Kidney epithelial cell (primary cell): ENCODE measurements at regions not wholly inside any gene's neighbourhood (a gene's known extent, or its start where the extent isn't known, plus 50 kb on each side); places are given as distances from the start of the nearest gene placed in this dataset.
"Not testable (repeated sequence)": the region's sequence is repeated elsewhere in the genome, so short reads cannot be mapped to it uniquely, and the experiment has no call there.

ENCODE experiments used
- DNase-seq: peaks from one replicate; pipeline ENCODE4 v3.0.0-alpha.2; 2010; ENCODE audit warnings: low read depth
- H3K27me3 ChIP-seq: 2 replicates; pipeline ENCODE4 v1.6.0; 2011; ENCODE audit warnings: low read length; ENCODE audit not compliant: control insufficient read depth, insufficient read depth
- H3K36me3 ChIP-seq: 2 replicates; pipeline ENCODE4 v1.5.1; 2011; ENCODE audit warnings: low read length; ENCODE audit not compliant: control insufficient read depth, insufficient read depth
- H3K4me3 ChIP-seq: 2 replicates; pipeline ENCODE4 v1.5.1; 2011; ENCODE audit warnings: low read depth, mild to moderate bottlenecking, control low read depth, low read length
- TF ChIP-seq, protein P1 (sequence below): IDR thresholded peaks from 2 replicates; pipeline ENCODE4 v1.5.1; 2011; ENCODE audit warnings: mild to moderate bottlenecking, moderate library complexity, low read length, control low read depth, inconsistent platforms; ENCODE audit not compliant: insufficient read depth, poor library complexity, severe bottlenecking

- TF ChIP-seq, protein P1, sequence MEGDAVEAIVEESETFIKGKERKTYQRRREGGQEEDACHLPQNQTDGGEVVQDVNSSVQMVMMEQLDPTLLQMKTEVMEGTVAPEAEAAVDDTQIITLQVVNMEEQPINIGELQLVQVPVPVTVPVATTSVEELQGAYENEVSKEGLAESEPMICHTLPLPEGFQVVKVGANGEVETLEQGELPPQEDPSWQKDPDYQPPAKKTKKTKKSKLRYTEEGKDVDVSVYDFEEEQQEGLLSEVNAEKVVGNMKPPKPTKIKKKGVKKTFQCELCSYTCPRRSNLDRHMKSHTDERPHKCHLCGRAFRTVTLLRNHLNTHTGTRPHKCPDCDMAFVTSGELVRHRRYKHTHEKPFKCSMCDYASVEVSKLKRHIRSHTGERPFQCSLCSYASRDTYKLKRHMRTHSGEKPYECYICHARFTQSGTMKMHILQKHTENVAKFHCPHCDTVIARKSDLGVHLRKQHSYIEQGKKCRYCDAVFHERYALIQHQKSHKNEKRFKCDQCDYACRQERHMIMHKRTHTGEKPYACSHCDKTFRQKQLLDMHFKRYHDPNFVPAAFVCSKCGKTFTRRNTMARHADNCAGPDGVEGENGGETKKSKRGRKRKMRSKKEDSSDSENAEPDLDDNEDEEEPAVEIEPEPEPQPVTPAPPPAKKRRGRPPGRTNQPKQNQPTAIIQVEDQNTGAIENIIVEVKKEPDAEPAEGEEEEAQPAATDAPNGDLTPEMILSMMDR, result no peak
- no peaks in the 10 kb centered on the region for H3K36me3 ChIP-seq
- no peaks in the 10 kb centered on the region for H3K27me3 ChIP-seq
- DNase-seq, result no peak
- H3K4me3 ChIP-seq, result no peak overlapping the region
These were observed 77.5 kb upstream of the MARCKS start for GRCh38 chr6:113779656-113780055.

DNA sequence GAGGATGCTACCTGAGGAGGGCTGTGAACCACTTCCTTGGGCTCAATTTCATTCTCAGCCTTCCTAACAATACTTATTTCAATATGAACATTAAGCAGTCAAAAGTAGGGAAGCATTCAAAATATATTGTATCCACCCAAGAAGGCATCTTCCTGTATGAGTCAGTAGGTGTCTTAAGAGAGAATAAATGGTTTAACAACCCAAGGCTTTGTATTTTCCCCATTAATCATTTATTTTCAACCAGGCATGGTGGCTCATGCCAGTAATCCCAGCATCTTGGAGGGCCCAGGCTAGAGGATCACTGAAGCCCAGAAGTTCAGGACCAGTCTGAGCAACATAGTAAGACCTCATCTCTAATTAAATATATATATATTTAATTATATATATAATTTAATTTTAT, 74.5 kb upstream of the MARCKS start:
- Histone ChIP-seq H3K36me3 (no peaks in the 10 kb centered on the region), H3K27me3 (no peaks in the 10 kb centered on the region), H3K4me3 (no peak overlapping the region)
- no peak for DNase-seq
- TF ChIP-seq, protein P1, result no peak

GRCh38 chr6:113786168-113786567, 71.0 kb upstream of the MARCKS start:
- TF ChIP-seq, protein P1, result no peak
- H3K36me3 ChIP-seq, result no peaks in the 10 kb centered on the region
- no peak for DNase-seq
- H3K4me3 ChIP-seq, result no peak overlapping the region
- no peaks in the 10 kb centered on the region for H3K27me3 ChIP-seq

- Histone ChIP-seq H3K4me3 (no peak overlapping the region), H3K36me3 (no peaks in the 10 kb centered on the region), H3K27me3 (no peaks in the 10 kb centered on the region)
- no peak for DNase-seq
- TF ChIP-seq, protein P1, result no peak
These were observed 68.6 kb upstream of the MARCKS start for GRCh38 chr6:113788586-113788985.

DNA sequence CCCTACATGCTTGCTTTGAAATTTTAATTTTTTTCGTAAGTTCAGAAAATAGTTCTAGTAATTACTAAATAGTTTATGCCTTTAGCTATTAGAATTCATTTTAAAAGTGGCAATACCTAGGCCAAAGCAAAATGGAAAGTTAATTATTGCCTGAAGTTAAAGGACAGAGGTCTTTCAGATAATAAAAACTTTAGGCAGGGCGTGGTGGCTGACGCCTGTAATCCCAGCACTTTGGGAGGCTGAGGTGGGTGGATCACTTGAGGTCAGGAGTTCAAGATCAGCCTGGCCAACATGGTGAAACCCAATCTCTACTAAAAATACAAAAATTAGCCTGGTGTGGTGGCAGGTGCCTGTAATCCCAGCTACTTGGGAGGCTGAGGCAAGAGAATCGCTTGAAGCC, 65.9 kb upstream of the MARCKS start:
- H3K4me3 ChIP-seq, DNase-seq, H3K27me3 ChIP-seq, H3K36me3 ChIP-seq: not testable (repeated sequence)

- DNase-seq, H3K36me3 ChIP-seq, H3K27me3 ChIP-seq, H3K4me3 ChIP-seq: not testable (repeated sequence)
These were observed 61.8 kb upstream of the MARCKS start for GRCh38 chr6:113795371-113795770.

DNA sequence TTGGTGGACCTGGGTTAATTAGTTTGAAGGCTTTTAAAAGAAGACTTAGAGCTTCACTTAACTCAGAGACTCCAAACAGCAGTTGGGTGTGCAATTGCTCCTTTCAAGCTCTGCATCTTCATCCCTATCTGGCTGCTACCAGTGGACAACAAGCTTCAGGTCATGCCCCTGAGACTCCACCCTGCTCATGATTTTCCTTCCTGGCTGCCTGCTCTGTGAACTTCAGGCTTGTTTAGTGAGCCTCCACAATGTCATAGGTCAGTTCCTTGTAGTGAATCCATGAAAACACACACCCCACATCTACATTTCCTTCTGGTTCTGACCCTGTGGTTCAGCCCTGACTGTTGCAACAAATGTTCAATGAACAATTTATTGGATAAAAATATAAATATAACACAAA, 61.1 kb upstream of the MARCKS start:
- no peaks in the 10 kb centered on the region for H3K36me3 ChIP-seq
- no peak overlapping the region for H3K4me3 ChIP-seq
- TF ChIP-seq, protein P1, result no peak
- no peak for DNase-seq
- no peaks in the 10 kb centered on the region for H3K27me3 ChIP-seq
